HG03108 (cell line): ENCODE measurements at regions not wholly inside any gene's neighbourhood (a gene's known extent, or its start where the extent isn't known, plus 50 kb on each side); places are given as distances from the start of the nearest gene placed in this dataset.

ENCODE experiments used
- ATAC-seq: cut with Tn5 transposase; IDR thresholded peaks from one replicate; pipeline ENCODE4 v1.9.1; 2021; ENCODE audit warnings: moderate library complexity; ENCODE audit not compliant: unreplicated experiment

GRCh38 chr1:56320464-56321149 is 258.8 kb downstream of the PLPP3 start:
- no peak for ATAC-seq

GRCh38 chr1:56317722-56318121 is 261.6 kb downstream of the PLPP3 start:
- ATAC-seq = no peak

GRCh38 chr1:56315293-56315942 is 263.9 kb downstream of the PLPP3 start:
- ATAC-seq = no peak

GRCh38 chr1:56313560-56313959 is 265.8 kb downstream of the PLPP3 start:
- ATAC-seq = no peak

GRCh38 chr1:56311766-56312165 is 267.6 kb downstream of the PLPP3 start:
- no peak for ATAC-seq

GRCh38 chr1:56310945-56311344 is 268.4 kb downstream of the PLPP3 start:
- ATAC-seq = no peak

GRCh38 chr1:56309065-56309464 is 270.3 kb downstream of the PLPP3 start:
- ATAC-seq = no peak

GRCh38 chr1:56304975-56305374 is 274.4 kb downstream of the PLPP3 start:
- no peak for ATAC-seq

- no peak for ATAC-seq
These were observed 275.6 kb downstream of the PLPP3 start for GRCh38 chr1:56303805-56304204.

- ATAC-seq = no peak
These were observed 276.5 kb downstream of the PLPP3 start for GRCh38 chr1:56302878-56303277.

- ATAC-seq = no peak
These were observed 277.6 kb downstream of the PLPP3 start for GRCh38 chr1:56301791-56302190.

- ATAC-seq = no peak
These were observed 278.5 kb downstream of the PLPP3 start for GRCh38 chr1:56300836-56301235.

- ATAC-seq = no peak
These were observed 280.5 kb downstream of the PLPP3 start for GRCh38 chr1:56298866-56299265.

GRCh38 chr1:56297904-56298303 is 281.5 kb downstream of the PLPP3 start:
- no peak for ATAC-seq

- ATAC-seq = no peak
These were observed 282.2 kb downstream of the PLPP3 start for GRCh38 chr1:56297208-56297607.

- ATAC-seq = no peak
These were observed 283.1 kb downstream of the PLPP3 start for GRCh38 chr1:56295949-56296929.

- ATAC-seq = no peak
These were observed 287.9 kb downstream of the PLPP3 start for GRCh38 chr1:56291374-56291919.

- no peak for ATAC-seq
These were observed 290.1 kb downstream of the PLPP3 start for GRCh38 chr1:56289260-56289659.

- no peak for ATAC-seq
These were observed 291.6 kb downstream of the PLPP3 start for GRCh38 chr1:56287721-56288120.

- no peak for ATAC-seq
These were observed 292.4 kb downstream of the PLPP3 start for GRCh38 chr1:56286956-56287355.

GRCh38 chr1:56286506-56286905 is 292.9 kb downstream of the PLPP3 start:
- no peak for ATAC-seq
